Activated CD4-positive, CD25-positive, alpha-beta regulatory T cell (primary cell): ENCODE measurements at regions not wholly inside any gene's neighbourhood (a gene's known extent, or its start where the extent isn't known, plus 50 kb on each side); places are given as distances from the start of the nearest gene placed in this dataset.
"Not testable (repeated sequence)": the region's sequence is repeated elsewhere in the genome, so short reads cannot be mapped to it uniquely, and the experiment has no call there.

Experiments
- DNase-seq, 4 experiments: peaks; one replicate each; lab custom pipeline; 2025; lab: John Stamatoyannopoulos, UW

- no peak for DNase-seq
Measured at GRCh38 chr1:229857585-229857984, 209.5 kb upstream of the GALNT2 start.

GRCh38 chr1:229859026-229859425, 208.0 kb upstream of the GALNT2 start:
- DNase-seq: no peak

GRCh38 chr1:229860926-229861325, 206.1 kb upstream of the GALNT2 start:
- no peak for DNase-seq

- no peak for DNase-seq
Measured at GRCh38 chr1:229862017-229862774, 204.8 kb upstream of the GALNT2 start.

- DNase-seq: no peak
Measured at GRCh38 chr1:229863651-229864545, 203.1 kb upstream of the GALNT2 start.

- DNase-seq: no peak
Measured at GRCh38 chr1:229864686-229865230, 202.3 kb upstream of the GALNT2 start.

GRCh38 chr1:229865321-229865720, 201.7 kb upstream of the GALNT2 start:
- DNase-seq: not testable (repeated sequence)

GRCh38 chr1:229867726-229868125, 199.3 kb upstream of the GALNT2 start:
- no peak for DNase-seq

GRCh38 chr1:229869240-229869639, 197.8 kb upstream of the GALNT2 start:
- DNase-seq: no peak

- DNase-seq: no peak
Measured at GRCh38 chr1:229869687-229870086, 197.4 kb upstream of the GALNT2 start.

- no peak for DNase-seq
Measured at GRCh38 chr1:229870381-229870780, 196.7 kb upstream of the GALNT2 start.

- DNase-seq: no peak
Measured at GRCh38 chr1:229871078-229871676, 195.9 kb upstream of the GALNT2 start.

- no peak for DNase-seq
Measured at GRCh38 chr1:229874136-229874535, 192.9 kb upstream of the GALNT2 start.

- DNase-seq: no peak
Measured at GRCh38 chr1:229874609-229875008, 192.4 kb upstream of the GALNT2 start.

- no peak for DNase-seq
Measured at GRCh38 chr1:229875086-229875485, 192.0 kb upstream of the GALNT2 start.

- DNase-seq: no peak
Measured at GRCh38 chr1:229879746-229880145, 187.3 kb upstream of the GALNT2 start.

- DNase-seq: no peak
Measured at GRCh38 chr1:229880271-229881170, 186.5 kb upstream of the GALNT2 start.

- no peak for DNase-seq
Measured at GRCh38 chr1:229882621-229883020, 184.4 kb upstream of the GALNT2 start.

GRCh38 chr1:229883504-229884200, 183.4 kb upstream of the GALNT2 start:
- DNase-seq: no peak

- no peak for DNase-seq
Measured at GRCh38 chr1:229884765-229885164, 182.3 kb upstream of the GALNT2 start.
